CD14-positive monocyte (primary cell): ENCODE measurements at regions not wholly inside any gene's neighbourhood (a gene's known extent, or its start where the extent isn't known, plus 50 kb on each side); places are given as distances from the start of the nearest gene placed in this dataset.
A peak's percentile ranks its signal among the peaks of the same experiment; 100 is the strongest.

ENCODE experiments used
- DNase-seq, 3 donors: peaks; one replicate each; pipeline ENCODE4 v3.0.0-alpha.2; 2011 to 2022
- H2AFZ ChIP-seq: 2 replicates; pipeline ENCODE4 v1.6.0; 2012; ENCODE audit warnings: mild to moderate bottlenecking, low read depth, low read length, inconsistent platforms; ENCODE audit not compliant: insufficient read depth, poor library complexity, severe bottlenecking
- H3K27ac ChIP-seq, 2 donors: 1 replicate in 1 of 2; 2 replicates in 1 of 2; pipeline ENCODE4 v1.5.1; 2012 to 2013; ENCODE audit warnings: low read length in 2 of 2, control low read depth in 1 of 2, inconsistent platforms in 1 of 2, low read depth in 1 of 2, mild to moderate bottlenecking in 1 of 2
- H3K27me3 ChIP-seq, 2 donors: one replicate each; pipeline versions ENCODE4 v1.6.0 to v1.6.1; 2011 to 2013; ENCODE audit warnings: low read length in 2 of 2; ENCODE audit not compliant: control insufficient read depth in 2 of 2, insufficient read depth in 2 of 2
- H3K36me3 ChIP-seq, 2 donors: replicated peaks in 1 of 2; 1 replicate in 1 of 2; 2 replicates in 1 of 2; pipeline versions ENCODE4 v1.5.1 to v1.6.1; 2012 to 2013; ENCODE audit warnings: low read length in 2 of 2, control low read depth in 1 of 2, inconsistent platforms in 1 of 2, mild to moderate bottlenecking in 1 of 2; ENCODE audit not compliant: insufficient read depth in 2 of 2, control insufficient read depth in 1 of 2
- H3K4me1 ChIP-seq, 2 donors: 1 replicate in 1 of 2; 2 replicates in 1 of 2; pipeline versions ENCODE4 v1.5.1 to v1.6.1; 2012 to 2013; ENCODE audit warnings: low read length in 2 of 2, control low read depth in 1 of 2, inconsistent platforms in 1 of 2, mild to moderate bottlenecking in 1 of 2, moderate library complexity in 1 of 2; ENCODE audit not compliant: insufficient read depth in 2 of 2, control insufficient read depth in 1 of 2
- H3K4me2 ChIP-seq: replicated peaks from 2 replicates; pipeline ENCODE3; 2012; ENCODE audit warnings: low read length, moderate library complexity, mild to moderate bottlenecking; ENCODE audit not compliant: poor library complexity, severe bottlenecking; ENCODE audit errors: extremely low read depth
- H3K4me3 ChIP-seq, 3 experiments: fragments of 200-600 bp in 1 of 3; sonication (generic) in 1 of 3; replicated peaks in 1 of 3; 1 replicate in 2 of 3; 2 replicates in 1 of 3; pipeline ENCODE4 v1.5.1; 2011 to 2013; ENCODE audit warnings: low read length in 3 of 3, mild to moderate bottlenecking in 3 of 3, control low read depth in 2 of 3, low read depth in 2 of 3, inconsistent platforms in 1 of 3, moderate library complexity in 1 of 3
- H3K79me2 ChIP-seq: 2 replicates; pipeline ENCODE4 v1.6.0; 2012; ENCODE audit warnings: mild to moderate bottlenecking, control low read depth, inconsistent platforms, low read length, moderate library complexity; ENCODE audit not compliant: insufficient read depth
- H3K9ac ChIP-seq: 2 replicates; pipeline ENCODE4 v1.6.0; 2017; ENCODE audit warnings: low read length, mild to moderate bottlenecking; ENCODE audit not compliant: insufficient read depth, poor library complexity, severe bottlenecking
- H3K9me3 ChIP-seq, 2 donors: replicated peaks in 1 of 2; 1 replicate in 1 of 2; 2 replicates in 1 of 2; pipeline versions ENCODE4 v1.5.1 to v1.6.1; 2012 to 2013; ENCODE audit warnings: low read length in 2 of 2, control low read depth in 1 of 2; ENCODE audit not compliant: control insufficient read depth in 1 of 2, insufficient read depth in 1 of 2
- H4K20me1 ChIP-seq: 2 replicates; pipeline ENCODE4 v1.6.0; 2012; ENCODE audit warnings: mild to moderate bottlenecking, low read length, control low read depth, moderate library complexity; ENCODE audit not compliant: insufficient read depth
- H3K27ac Mint-ChIP-seq, 7 donors: one replicate each; pipeline ENCODE4 v1.8.0; 2020; ENCODE audit warnings: mild to moderate bottlenecking in 7 of 7, mixed read lengths in 7 of 7, moderate library complexity in 6 of 7, inconsistent platforms in 2 of 7
- H3K27me3 Mint-ChIP-seq, 3 donors: one replicate each; pipeline ENCODE4 v1.8.0; 2021 to 2022; ENCODE audit warnings: low read depth in 3 of 3, mild to moderate bottlenecking in 3 of 3, mixed read lengths in 3 of 3, moderate library complexity in 3 of 3, inconsistent platforms in 1 of 3
- H3K36me3 Mint-ChIP-seq, 2 donors: one replicate each; pipeline ENCODE4 v1.8.0; 2020; ENCODE audit warnings: mixed read lengths in 2 of 2, inconsistent platforms in 1 of 2, mild to moderate bottlenecking in 1 of 2
- H3K4me1 Mint-ChIP-seq: one replicate; pipeline ENCODE4 v1.8.0; 2020; ENCODE audit warnings: mild to moderate bottlenecking, mixed read lengths
- H3K4me3 Mint-ChIP-seq, 2 donors: one replicate each; pipeline ENCODE4 v1.8.0; 2020; ENCODE audit warnings: mild to moderate bottlenecking in 2 of 2, mixed read lengths in 2 of 2, moderate library complexity in 1 of 2
- H3K9me3 Mint-ChIP-seq, 7 donors: one replicate each; pipeline ENCODE4 v1.8.0; 2020 to 2022; ENCODE audit warnings: mixed read lengths in 7 of 7, mild to moderate bottlenecking in 6 of 7, moderate library complexity in 6 of 7, inconsistent platforms in 2 of 7
- WGBS: methylation state at CpG from one replicate; pipeline ENCODE4 v1.1.5; 2013; ENCODE audit warnings: missing lambda C conversion rate; ENCODE audit not compliant: insufficient coverage; 5-methylcytosine and 5-hydroxymethylcytosine counted together
- intact Hi-C, 2 donors: fragments of 100-400 bp; cut with micrococcal nuclease; formaldehyde crosslinking; loops; one replicate each; pipeline versions ENCODE4 v1.15.0 to v1.15.1; 2023
- TF ChIP-seq, protein P1 (sequence below): fragments of 200-600 bp; IDR thresholded peaks from one replicate; pipeline ENCODE4 v1.8.0; 2022; ENCODE audit warnings: antibody characterized with exemption, mild to moderate bottlenecking

DNA sequence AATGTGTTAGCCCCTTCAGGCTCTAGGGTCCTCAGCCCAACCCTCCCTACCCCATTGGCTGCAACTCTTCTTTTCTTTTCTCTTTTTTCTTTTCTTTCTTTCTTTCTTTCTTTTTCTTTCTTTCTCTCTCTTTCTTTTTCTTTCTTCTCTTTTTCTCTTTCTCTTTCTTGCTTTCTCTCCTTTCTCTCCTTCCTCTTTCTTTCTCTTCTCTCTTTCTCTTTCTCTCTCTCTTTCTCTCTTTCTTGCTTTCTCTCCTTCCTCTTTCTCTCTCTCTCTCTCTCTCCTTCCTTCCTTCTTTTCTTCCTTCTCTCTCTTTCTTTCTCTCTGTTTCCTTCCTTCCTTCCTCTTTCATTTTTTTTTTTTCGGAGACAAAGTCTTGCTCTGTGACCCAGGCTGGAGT is 458.9 kb downstream of the TYW1 start:
- H3K36me3 Mint-ChIP-seq = no peaks in the 10 kb centered on the region
- Histone ChIP-seq H3K36me3 (no peaks in the 10 kb centered on the region), H3K9me3 (no peaks in the 10 kb centered on the region), H2AFZ (no peak overlapping the region), H3K9ac (no peak overlapping the region), H3K27me3 (no peaks in the 10 kb centered on the region), H3K4me3 (no peak overlapping the region), H3K4me2 (no peak overlapping the region), H3K27ac (no peak overlapping the region), H4K20me1 (no peaks in the 10 kb centered on the region), H3K4me1 (no peaks in the 10 kb centered on the region), H3K79me2 (no peaks in the 10 kb centered on the region)
- intact Hi-C loops = no loop called here
- H3K4me1 Mint-ChIP-seq = peaks cover 6% of the 10 kb centered on the region
- no peak overlapping the region for H3K27ac Mint-ChIP-seq
- peaks cover 0 to 10% (median 4%) of the 10 kb centered on the region in 7 donors for H3K9me3 Mint-ChIP-seq
- no peak overlapping the region for H3K4me3 Mint-ChIP-seq
- H3K27me3 Mint-ChIP-seq = peaks cover 3 to 10% (median 8%) of the 10 kb centered on the region in 3 donors
- DNase-seq = no peak
- 100% methylated on average over 1 of the region's 1 CpG for WGBS
- TF ChIP-seq, protein P1, sequence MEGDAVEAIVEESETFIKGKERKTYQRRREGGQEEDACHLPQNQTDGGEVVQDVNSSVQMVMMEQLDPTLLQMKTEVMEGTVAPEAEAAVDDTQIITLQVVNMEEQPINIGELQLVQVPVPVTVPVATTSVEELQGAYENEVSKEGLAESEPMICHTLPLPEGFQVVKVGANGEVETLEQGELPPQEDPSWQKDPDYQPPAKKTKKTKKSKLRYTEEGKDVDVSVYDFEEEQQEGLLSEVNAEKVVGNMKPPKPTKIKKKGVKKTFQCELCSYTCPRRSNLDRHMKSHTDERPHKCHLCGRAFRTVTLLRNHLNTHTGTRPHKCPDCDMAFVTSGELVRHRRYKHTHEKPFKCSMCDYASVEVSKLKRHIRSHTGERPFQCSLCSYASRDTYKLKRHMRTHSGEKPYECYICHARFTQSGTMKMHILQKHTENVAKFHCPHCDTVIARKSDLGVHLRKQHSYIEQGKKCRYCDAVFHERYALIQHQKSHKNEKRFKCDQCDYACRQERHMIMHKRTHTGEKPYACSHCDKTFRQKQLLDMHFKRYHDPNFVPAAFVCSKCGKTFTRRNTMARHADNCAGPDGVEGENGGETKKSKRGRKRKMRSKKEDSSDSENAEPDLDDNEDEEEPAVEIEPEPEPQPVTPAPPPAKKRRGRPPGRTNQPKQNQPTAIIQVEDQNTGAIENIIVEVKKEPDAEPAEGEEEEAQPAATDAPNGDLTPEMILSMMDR = peak; percentile 19

DNA sequence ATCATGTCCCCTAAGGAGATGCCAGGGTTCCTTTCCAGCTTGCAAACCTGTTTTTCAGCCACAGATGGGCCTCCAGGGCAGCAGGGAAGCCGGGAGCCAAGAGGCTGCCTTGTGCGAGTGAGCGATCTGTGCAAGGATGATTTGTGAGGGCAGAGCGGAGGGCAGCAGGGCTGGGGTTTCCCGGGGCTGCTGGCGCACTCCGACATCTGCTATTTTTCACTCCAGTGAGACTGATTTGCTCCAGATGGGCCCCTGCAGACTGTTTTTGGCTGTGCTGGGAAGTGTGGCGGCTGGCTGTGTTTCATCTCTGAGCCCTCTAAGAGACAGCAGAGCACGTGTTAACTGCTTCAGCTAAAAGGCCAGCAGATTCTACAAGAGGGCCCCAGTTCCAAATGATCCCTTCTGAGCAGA is 466.2 kb downstream of the TYW1 start:
- 33% methylated on average over 9 of the region's 9 CpGs for WGBS
- intact Hi-C loops = no loop called here
- TF ChIP-seq, protein P1 = no peak
- H3K9me3 Mint-ChIP-seq = peaks cover 7 to 26% (median 13%) of the 10 kb centered on the region in 7 donors
- no peak overlapping the region for H3K27ac Mint-ChIP-seq
- H3K4me3 Mint-ChIP-seq = no peak overlapping the region
- Histone ChIP-seq H3K4me3 (no peak overlapping the region), H3K36me3 (no peaks in the 10 kb centered on the region), H3K27me3 (no peaks in the 10 kb centered on the region), H3K9me3 (peaks cover 3 to 17% of the 10 kb centered on the region in 2 donors), H3K9ac (no peak overlapping the region), H4K20me1 (no peaks in the 10 kb centered on the region), H2AFZ (no peak overlapping the region), H3K79me2 (no peaks in the 10 kb centered on the region), H3K4me1 (no peaks in the 10 kb centered on the region), H3K4me2 (no peak overlapping the region), H3K27ac (no peak overlapping the region)
- H3K36me3 Mint-ChIP-seq = no peaks in the 10 kb centered on the region
- H3K4me1 Mint-ChIP-seq = no peaks in the 10 kb centered on the region
- H3K27me3 Mint-ChIP-seq = peaks cover 2 to 7% (median 6%) of the 10 kb centered on the region in 3 donors
- no peak for DNase-seq
